Aorta (tissue), 5 donors: ENCODE measurements at regions not wholly inside any gene's neighbourhood (a gene's known extent, or its start where the extent isn't known, plus 50 kb on each side); places are given as distances from the start of the nearest gene placed in this dataset.

Experiments used
- ATAC-seq: fragments of 200-7000 bp; cut with Tn5 transposase; one replicate; pipeline ENCODE4 v1.9.1; 2022; ENCODE audit warnings: moderate library complexity; ENCODE audit not compliant: low FRiP score
- DNase-seq, 2 donors: peaks; one replicate each; pipeline ENCODE4 v3.0.0-alpha.2; 2020
- H3K27ac ChIP-seq, 2 donors: one replicate each; pipeline ENCODE4 v1.5.1; 2013; ENCODE audit warnings: low read length in 2 of 2, mild to moderate bottlenecking in 2 of 2, moderate library complexity in 2 of 2, control low read depth in 1 of 2, inconsistent platforms in 1 of 2, low read depth in 1 of 2
- H3K27me3 ChIP-seq, 2 donors: one replicate each; pipeline ENCODE4 v1.6.1; 2013; ENCODE audit warnings: control low read depth in 1 of 2, low read length in 1 of 2, mild to moderate bottlenecking in 1 of 2, moderate library complexity in 1 of 2; ENCODE audit not compliant: insufficient read depth in 2 of 2, control insufficient read depth in 1 of 2
- H3K36me3 ChIP-seq, 2 donors: one replicate each; pipeline ENCODE4 v1.6.1; 2013; ENCODE audit warnings: control low read depth in 1 of 2, low read length in 1 of 2, mild to moderate bottlenecking in 1 of 2; ENCODE audit not compliant: insufficient read depth in 2 of 2, control insufficient read depth in 1 of 2
- H3K4me1 ChIP-seq, 2 donors: one replicate each; pipeline ENCODE4 v1.6.1; 2013; ENCODE audit warnings: low read length in 2 of 2, control low read depth in 1 of 2, mild to moderate bottlenecking in 1 of 2, moderate library complexity in 1 of 2; ENCODE audit not compliant: insufficient read depth in 2 of 2, control insufficient read depth in 1 of 2
- H3K4me3 ChIP-seq, 2 donors: one replicate each; pipeline ENCODE4 v1.5.1; 2013; ENCODE audit warnings: low read length in 2 of 2, control low read depth in 1 of 2, mild to moderate bottlenecking in 1 of 2
- H3K9me3 ChIP-seq: one replicate; pipeline ENCODE4 v1.6.1; 2013; ENCODE audit warnings: mild to moderate bottlenecking, low read length; ENCODE audit not compliant: control insufficient read depth
- whole genome bisulfite sequencing, 2 donors: extraction: QIAGEN DNeasy Blood & Tissue Kit; methylation state at CpG; one replicate each; pipeline ENCODE4 v1.1.7; 2013; 5-methylcytosine and 5-hydroxymethylcytosine counted together
- intact Hi-C, 2 donors: fragments of 100-400 bp; cut with DNase I; formaldehyde crosslinking; loops; one replicate each; pipeline versions ENCODE4 v1.14.2 to v1.15.0; 2022
- donor health status: healthy with polysubstance abuse.
- donor health status: Bipolar disorder and iron deficiency.
- donor health status: DM: no; HTN: no; CAD: no.
- donor health status: DM: no; HTN: no; CAD: no.
- donor health status: DM: yes; HTN: yes; CAD: no.

GRCh38 chr1:50279622-50280330, 143.5 kb downstream of the DMRTA2 start:
- intact Hi-C loops: no loop called here
- H3K9me3 ChIP-seq: peaks cover 6% of the 10 kb centered on the region
- DNase-seq: no peak
- ATAC-seq: no peak
- no peak overlapping the region for H3K4me3 ChIP-seq
- H3K36me3 ChIP-seq: no peaks in the 10 kb centered on the region
- peaks cover 0 to 4% of the 10 kb centered on the region in 2 donors for H3K27me3 ChIP-seq
- no peak overlapping the region for H3K27ac ChIP-seq
- no peaks in the 10 kb centered on the region for H3K4me1 ChIP-seq
- 12 to 15% methylated on average over 7 of the region's 7 CpGs for WGBS, 2 donors

GRCh38 chr1:50278961-50279360, 144.3 kb downstream of the DMRTA2 start:
- Histone ChIP-seq H3K27me3 (peaks cover 0 to 4% of the 10 kb centered on the region in 2 donors), H3K36me3 (no peaks in the 10 kb centered on the region), H3K4me1 (no peaks in the 10 kb centered on the region), H3K4me3 (no peak overlapping the region), H3K9me3 (peaks cover 6% of the 10 kb centered on the region), H3K27ac (no peak overlapping the region)
- 27 to 34% methylated on average over 3 of the region's 3 CpGs for WGBS, 2 donors
- DNase-seq (no peak), ATAC-seq (no peak)
- intact Hi-C loops: no loop called here

GRCh38 chr1:50278410-50278809, 144.8 kb downstream of the DMRTA2 start:
- ATAC-seq (no peak), DNase-seq (no peak)
- 22 to 28% methylated on average over 7 of the region's 7 CpGs for WGBS, 2 donors
- Histone ChIP-seq H3K9me3 (peaks cover 6% of the 10 kb centered on the region), H3K4me1 (no peaks in the 10 kb centered on the region), H3K36me3 (no peaks in the 10 kb centered on the region), H3K4me3 (no peak overlapping the region), H3K27ac (no peak overlapping the region), H3K27me3 (peaks cover 0 to 4% of the 10 kb centered on the region in 2 donors)
- intact Hi-C loops: no loop called here

GRCh38 chr1:50275566-50275965, 147.7 kb downstream of the DMRTA2 start:
- H3K27me3 ChIP-seq: peaks cover 0 to 2% of the 10 kb centered on the region in 2 donors
- H3K36me3 ChIP-seq: no peaks in the 10 kb centered on the region
- H3K27ac ChIP-seq: no peak overlapping the region
- no peak overlapping the region for H3K4me3 ChIP-seq
- H3K4me1 ChIP-seq: no peaks in the 10 kb centered on the region
- DNase-seq: no peak
- intact Hi-C loops: no loop called here
- no peak for ATAC-seq
- H3K9me3 ChIP-seq: peaks cover 5% of the 10 kb centered on the region
- 6 to 8% methylated on average over 9 of the region's 9 CpGs for WGBS, 2 donors

GRCh38 chr1:50272912-50273311, 150.3 kb downstream of the DMRTA2 start:
- no peak overlapping the region for H3K4me3 ChIP-seq
- peaks cover 1% of the 10 kb centered on the region for H3K9me3 ChIP-seq
- no peaks in the 10 kb centered on the region for H3K27me3 ChIP-seq
- ATAC-seq (no peak), DNase-seq (no peak)
- H3K27ac ChIP-seq: no peak overlapping the region
- no peaks in the 10 kb centered on the region for H3K36me3 ChIP-seq
- no peaks in the 10 kb centered on the region for H3K4me1 ChIP-seq
- intact Hi-C loops: no loop called here

- intact Hi-C loops: no loop called here
Measured at GRCh38 chr1:50271968-50272578, 151.2 kb downstream of the DMRTA2 start.

GRCh38 chr1:50271337-50271736, 151.9 kb downstream of the DMRTA2 start:
- intact Hi-C loops: no loop called here
- H3K27me3 ChIP-seq: no peaks in the 10 kb centered on the region
- H3K27ac ChIP-seq: no peak overlapping the region
- ATAC-seq: no peak
- no peaks in the 10 kb centered on the region for H3K36me3 ChIP-seq
- H3K9me3 ChIP-seq: peaks cover 1% of the 10 kb centered on the region
- 47 to 58% methylated on average over 2 of the region's 2 CpGs for WGBS, 2 donors
- H3K4me1 ChIP-seq: no peaks in the 10 kb centered on the region
- DNase-seq: no peak
- H3K4me3 ChIP-seq: no peak overlapping the region

More at GRCh38 chr1:50271968-50272578, 151.2 kb downstream of the DMRTA2 start:
- Histone ChIP-seq H3K4me1 (no peaks in the 10 kb centered on the region), H3K36me3 (no peaks in the 10 kb centered on the region), H3K27me3 (no peaks in the 10 kb centered on the region), H3K4me3 (no peak overlapping the region), H3K27ac (no peak overlapping the region), H3K9me3 (peaks cover 1% of the 10 kb centered on the region)
- WGBS, 2 donors: 47 to 49% methylated on average over 2 of the region's 2 CpGs
- DNase-seq: no peak
- no peak for ATAC-seq

- Histone ChIP-seq H3K9me3 (no peaks in the 10 kb centered on the region), H3K27ac (no peak overlapping the region), H3K4me3 (no peak overlapping the region), H3K4me1 (no peaks in the 10 kb centered on the region), H3K27me3 (no peaks in the 10 kb centered on the region), H3K36me3 (no peaks in the 10 kb centered on the region)
- intact Hi-C loops: no loop called here
- DNase-seq (no peak), ATAC-seq (no peak)
- 59 to 62% methylated on average over 3 of the region's 3 CpGs for WGBS, 2 donors
Measured at GRCh38 chr1:50270926-50271325, 152.3 kb downstream of the DMRTA2 start.

- intact Hi-C loops: no loop called here
- Histone ChIP-seq H3K9me3 (no peaks in the 10 kb centered on the region), H3K4me3 (no peak overlapping the region), H3K27me3 (no peaks in the 10 kb centered on the region), H3K27ac (no peak overlapping the region), H3K4me1 (no peaks in the 10 kb centered on the region), H3K36me3 (no peaks in the 10 kb centered on the region)
- 50 to 51% methylated on average over 7 of the region's 7 CpGs for WGBS, 2 donors
- DNase-seq: no peak
- ATAC-seq: no peak
Measured at GRCh38 chr1:50268049-50268448, 155.2 kb downstream of the DMRTA2 start.
